Activated CD4-positive, alpha-beta T cell treated with anti-CD3 and anti-CD28 coated beads for 48 hours (primary cell): ENCODE measurements at regions not wholly inside any gene's neighbourhood (a gene's known extent, or its start where the extent isn't known, plus 50 kb on each side); places are given as distances from the start of the nearest gene placed in this dataset.

Source experiments
- DNase-seq: peaks from one replicate; pipeline ENCODE4 v3.0.0-alpha.2; 2020

- no peak for DNase-seq
Measured at GRCh38 chr7:46747869-46748576, 827.0 kb upstream of the IGFBP3 start.

- no peak for DNase-seq
Measured at GRCh38 chr7:46746695-46747687, 825.9 kb upstream of the IGFBP3 start.

- DNase-seq, result no peak
Measured at GRCh38 chr7:46745707-46746090, 824.6 kb upstream of the IGFBP3 start.

- no peak for DNase-seq
Measured at GRCh38 chr7:46744957-46745706, 824.1 kb upstream of the IGFBP3 start.

- no peak for DNase-seq
Measured at GRCh38 chr7:46742601-46743000, 821.5 kb upstream of the IGFBP3 start.

- DNase-seq, result no peak
Measured at GRCh38 chr7:46741938-46742540, 821.0 kb upstream of the IGFBP3 start.

- DNase-seq, result no peak
Measured at GRCh38 chr7:46741181-46741580, 820.1 kb upstream of the IGFBP3 start.

- no peak for DNase-seq
Measured at GRCh38 chr7:46739518-46740234, 818.6 kb upstream of the IGFBP3 start.

GRCh38 chr7:46738796-46739195 lies 817.7 kb upstream of the IGFBP3 start:
- DNase-seq, result no peak

- no peak for DNase-seq
Measured at GRCh38 chr7:46738165-46738564, 817.1 kb upstream of the IGFBP3 start.

GRCh38 chr7:46725838-46726237 lies 804.8 kb upstream of the IGFBP3 start:
- no peak for DNase-seq

- DNase-seq, result no peak
Measured at GRCh38 chr7:46725136-46725535, 804.1 kb upstream of the IGFBP3 start.

- no peak for DNase-seq
Measured at GRCh38 chr7:46723742-46724141, 802.7 kb upstream of the IGFBP3 start.

GRCh38 chr7:46723003-46723402 lies 801.9 kb upstream of the IGFBP3 start:
- DNase-seq, result no peak

- DNase-seq, result no peak
Measured at GRCh38 chr7:46720761-46721160, 799.7 kb upstream of the IGFBP3 start.

- no peak for DNase-seq
Measured at GRCh38 chr7:46719616-46720015, 798.5 kb upstream of the IGFBP3 start.

GRCh38 chr7:46716926-46717325 lies 795.9 kb upstream of the IGFBP3 start:
- no peak for DNase-seq

GRCh38 chr7:46715579-46715978 lies 794.5 kb upstream of the IGFBP3 start:
- DNase-seq, result no peak

GRCh38 chr7:46714904-46715303 lies 793.8 kb upstream of the IGFBP3 start:
- DNase-seq, result no peak

- no peak for DNase-seq
Measured at GRCh38 chr7:46713868-46714596, 793.0 kb upstream of the IGFBP3 start.

GRCh38 chr7:46710927-46711326 lies 789.9 kb upstream of the IGFBP3 start:
- DNase-seq, result no peak

- no peak for DNase-seq
Measured at GRCh38 chr7:46707973-46708372, 786.9 kb upstream of the IGFBP3 start.
